IMR-90 (cell line): ENCODE measurements at regions not wholly inside any gene's neighbourhood (a gene's known extent, or its start where the extent isn't known, plus 50 kb on each side); places are given as distances from the start of the nearest gene placed in this dataset.

Experiments
- ATAC-seq: fragments of 200-7000 bp; cut with Tn5 transposase; 2 replicates; pipeline ENCODE4 v1.9.1; 2020; ENCODE audit warnings: low read depth, mild to moderate bottlenecking, moderate library complexity
- BruUV-seq: library from RNA; stranded (reverse); fragments of 400-500 nt; replicated peaks from 2 replicates; lab custom pipeline; 2021; lab: Mats Ljungman, UMichigan
- CTCF ChIA-PET: fragments of 300-600 bp; formaldehyde crosslinking; extraction: SDS; loops from one replicate; lab custom pipeline; 2021; ENCODE audit warnings: antibody characterized with exemption; lab: Yijun Ruan, JAX
- POLR2A ChIA-PET: fragments of 300-600 bp; sonication (Branson Sonifier 250); formaldehyde crosslinking; loops from one replicate; lab custom pipeline; 2022; ENCODE audit warnings: antibody characterized with exemption; ENCODE audit not compliant: unreplicated experiment; lab: Charles Lee
- DNase-seq: peaks from one replicate; pipeline ENCODE4 v3.0.0; 2013
- H2AFZ ChIP-seq: replicated peaks from 2 replicates; pipeline ENCODE3; 2013; ENCODE audit warnings: low read length, mild to moderate bottlenecking; ENCODE audit not compliant: poor library complexity
- H2AK5ac ChIP-seq: 2 replicates; pipeline ENCODE4 v1.6.1; 2013; ENCODE audit warnings: low read depth, low read length, inconsistent platforms
- H2AK9ac ChIP-seq: replicated peaks from 2 replicates; pipeline ENCODE3; 2013; ENCODE audit warnings: mild to moderate bottlenecking, low read depth, low read length, moderate library complexity; ENCODE audit not compliant: poor library complexity
- H2BK120ac ChIP-seq: 2 replicates; pipeline ENCODE4 v1.6.1; 2013; ENCODE audit warnings: low read depth, low read length, inconsistent platforms
- H2BK15ac ChIP-seq: 3 replicates; pipeline ENCODE4 v1.6.1; 2013; ENCODE audit warnings: low read depth, low read length, inconsistent platforms
- H2BK20ac ChIP-seq: 2 replicates; pipeline ENCODE4 v1.6.1; 2013; ENCODE audit warnings: low read depth, mild to moderate bottlenecking, inconsistent platforms, low read length, moderate library complexity
- H2BK5ac ChIP-seq: 2 replicates; pipeline ENCODE4 v1.6.1; 2013; ENCODE audit warnings: mild to moderate bottlenecking, low read depth, low read length, inconsistent platforms; ENCODE audit not compliant: poor library complexity, severe bottlenecking
- H3K14ac ChIP-seq: replicated peaks from 2 replicates; pipeline ENCODE4 v1.6.1; 2013; ENCODE audit warnings: low read depth, low read length, inconsistent platforms
- H3K18ac ChIP-seq: 2 replicates; pipeline ENCODE4 v1.6.1; 2013; ENCODE audit warnings: low read depth, low read length, control low read depth
- H3K23ac ChIP-seq: 2 replicates; pipeline ENCODE4 v1.6.1; 2013; ENCODE audit warnings: low read depth, low read length, inconsistent platforms
- H3K27ac ChIP-seq: 2 replicates; pipeline ENCODE4 v1.5.1; 2013; ENCODE audit warnings: mild to moderate bottlenecking, control low read depth, low read length; ENCODE audit not compliant: insufficient read depth
- H3K27me3 ChIP-seq: 2 replicates; pipeline ENCODE4 v1.6.1; 2013; ENCODE audit warnings: low read length; ENCODE audit not compliant: control insufficient read depth, insufficient read depth
- H3K36me3 ChIP-seq: 2 replicates; pipeline ENCODE4 v1.6.1; 2013; ENCODE audit warnings: low read length, mixed read lengths; ENCODE audit not compliant: control insufficient read depth, insufficient read depth
- H3K4ac ChIP-seq: 2 replicates; pipeline ENCODE4 v1.6.1; 2013; ENCODE audit warnings: low read depth, low read length, inconsistent platforms
- H3K4me1 ChIP-seq: 2 replicates; pipeline ENCODE4 v1.6.1; 2013; ENCODE audit warnings: low read length, mixed read lengths; ENCODE audit not compliant: control insufficient read depth, insufficient read depth
- H3K4me2 ChIP-seq: 2 replicates; pipeline ENCODE4 v1.6.1; 2013; ENCODE audit warnings: low read depth, mild to moderate bottlenecking, control low read depth, low read length, moderate library complexity
- H3K4me3 ChIP-seq: 2 replicates; pipeline ENCODE4 v1.5.1; 2013; ENCODE audit warnings: low read depth, mild to moderate bottlenecking, control low read depth, low read length, moderate library complexity; ENCODE audit not compliant: insufficient read depth
- H3K56ac ChIP-seq: 2 replicates; pipeline ENCODE4 v1.6.1; 2013; ENCODE audit warnings: low read length, inconsistent platforms; ENCODE audit not compliant: insufficient read depth; ENCODE audit errors: extremely low read depth
- H3K79me1 ChIP-seq, 2 experiments: 2 replicates each; pipeline ENCODE4 v1.6.1; 2013; ENCODE audit warnings: low read length in 2 of 2, inconsistent platforms in 1 of 2, low read depth in 1 of 2
- H3K9ac ChIP-seq: 2 replicates; pipeline ENCODE4 v1.6.1; 2013; ENCODE audit warnings: low read depth, low read length, control low read depth
- H3K9me1 ChIP-seq: 2 replicates; pipeline ENCODE4 v1.6.1; 2013; ENCODE audit warnings: low read length, inconsistent platforms; ENCODE audit not compliant: insufficient read depth
- H3K9me3 ChIP-seq: 2 replicates; pipeline ENCODE4 v1.6.1; 2013; ENCODE audit warnings: low read length; ENCODE audit not compliant: control insufficient read depth, insufficient read depth
- H4K20me1 ChIP-seq: 2 replicates; pipeline ENCODE4 v1.6.1; 2013; ENCODE audit warnings: low read length, inconsistent platforms; ENCODE audit not compliant: insufficient read depth
- H4K5ac ChIP-seq: 2 replicates; pipeline ENCODE4 v1.6.1; 2013; ENCODE audit warnings: mild to moderate bottlenecking, low read depth, low read length, control low read depth
- H4K8ac ChIP-seq, 2 experiments: 2 replicates each; pipeline ENCODE4 v1.6.1; 2013; ENCODE audit warnings: low read depth in 2 of 2, low read length in 2 of 2, control low read depth in 1 of 2, inconsistent platforms in 1 of 2
- H4K91ac ChIP-seq: 2 replicates; pipeline ENCODE4 v1.6.1; 2013; ENCODE audit warnings: low read depth, low read length, inconsistent platforms; ENCODE audit not compliant: insufficient read depth
- POLR2A ChIP-seq: IDR thresholded peaks from 2 replicates; pipeline ENCODE4 v1.6.1; 2012; ENCODE audit warnings: mild to moderate bottlenecking, low read depth, low read length
- WGBS, 2 experiments: methylation state at CpG; one replicate each; pipeline versions ENCODE4 v1.1.5 to v1.1.7; 2013; ENCODE audit warnings: missing lambda C conversion rate in 2 of 2; ENCODE audit not compliant: insufficient read length in 1 of 2; ENCODE audit errors: extremely low coverage in 2 of 2; 5-methylcytosine and 5-hydroxymethylcytosine counted together
- dilution Hi-C: fragments of 300-500 bp; cut with HindIII; formaldehyde crosslinking; loops from one replicate; pipeline ENCODE4 v1.14.3; 2018; ENCODE audit warnings: low sequenced_read_pairs; ENCODE audit not compliant: unreplicated experiment
- in situ Hi-C: fragments of 300-500 bp; cut with MboI; formaldehyde crosslinking; loops from 3 replicates; pipeline ENCODE4 v1.14.3; 2019; ENCODE audit warnings: low sequenced_read_pairs, inconsistent platforms, mixed read lengths
- intact Hi-C: fragments of 100-400 bp; cut with micrococcal nuclease; formaldehyde crosslinking; loops from 2 replicates; pipeline ENCODE4 v1.10.0; 2022

DNA sequence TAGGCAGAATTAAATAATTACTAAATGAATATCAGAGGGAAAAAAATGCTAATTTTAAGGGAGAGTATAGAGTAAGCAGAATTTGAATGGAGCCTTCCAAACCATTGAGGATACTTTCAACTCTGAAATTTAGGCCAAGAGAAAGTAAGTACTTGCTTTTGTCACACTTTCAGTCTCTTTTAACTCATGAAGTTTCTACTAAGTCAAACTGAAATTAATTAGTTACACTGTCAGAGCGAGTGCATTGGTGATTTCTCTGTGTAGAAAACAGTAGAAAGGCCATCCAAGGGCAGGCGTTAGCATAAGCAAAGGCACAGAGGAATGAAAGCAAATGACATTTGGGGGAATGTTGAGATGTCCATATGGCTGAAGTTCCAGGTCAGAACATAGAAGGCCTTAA, 92.9 kb downstream of the PLEKHG1 start:
- intact Hi-C loops, result no loop called here
- no peak overlapping the region for H2AK9ac ChIP-seq
- H3K27ac ChIP-seq, result no peak overlapping the region
- H3K4me2 ChIP-seq, result no peak overlapping the region
- H4K8ac ChIP-seq, result no peak overlapping the region
- H3K23ac ChIP-seq, result no peak overlapping the region
- no peaks in the 10 kb centered on the region for H3K27me3 ChIP-seq
- POLR2A ChIA-PET, result no interaction called here
- H3K18ac ChIP-seq, result no peak overlapping the region
- H2BK15ac ChIP-seq, result no peak overlapping the region
- H3K56ac ChIP-seq, result no peak overlapping the region
- H3K14ac ChIP-seq, result no peak overlapping the region
- no peak overlapping the region for H2AK5ac ChIP-seq
- H3K9ac ChIP-seq, result no peak overlapping the region
- DNase-seq, result no peak
- no peaks in the 10 kb centered on the region for H3K36me3 ChIP-seq
- H2AFZ ChIP-seq, result no peak overlapping the region
- no peak overlapping the region for H4K91ac ChIP-seq
- dilution Hi-C loops, result no loop called here
- TF ChIP-seq POLR2A, result no peak
- H4K5ac ChIP-seq, result no peak overlapping the region
- no peak overlapping the region for H2BK120ac ChIP-seq
- 88% methylated on average over 1 of the region's 2 CpGs; no CpG with 5 or more reads in 1 of the 2 experiments for WGBS, 2 experiments
- in situ Hi-C loops, result no loop called here
- no peak for ATAC-seq
- H3K9me3 ChIP-seq, result no peaks in the 10 kb centered on the region
- H3K9me1 ChIP-seq, result no peaks in the 10 kb centered on the region
- no peak overlapping the region for H3K4me3 ChIP-seq
- CTCF ChIA-PET, result no interaction called here
- no peaks in the 10 kb centered on the region for H4K20me1 ChIP-seq
- no peaks in the 10 kb centered on the region for H3K4me1 ChIP-seq
- H2BK20ac ChIP-seq, result no peak overlapping the region
- no peak overlapping the region for H3K4ac ChIP-seq
- BruUV-seq, result no TSS peak
- H3K79me1 ChIP-seq, result no peaks in the 10 kb centered on the region
- H2BK5ac ChIP-seq, result no peak overlapping the region
